ENCODE measurements at regions not wholly inside any gene's neighbourhood (a gene's known extent, or its start where the extent isn't known, plus 50 kb on each side); places are given as distances from the start of the nearest gene placed in this dataset.

GRCh38 chr5:5800801-5801761 lies 378.6 kb downstream of the ICE1 start (continued):
- TF ChIP-seq KDM1A (IDR thresholded peaks at IDR 0.05; ENCODE audit: borderline replicate concordance, low read length) (no peak), SP2 (IDR thresholded peaks at IDR 0.05; ENCODE audit: low read length) (no peak), POU5F1 (IDR thresholded peaks at IDR 0.05; ENCODE audit: low read depth, low read length) (no peak)

All from H1 (cell line).